Left ventricle myocardium inferior (tissue), 1 donor: ENCODE measurements at regions not wholly inside any gene's neighbourhood (a gene's known extent, or its start where the extent isn't known, plus 50 kb on each side); places are given as distances from the start of the nearest gene placed in this dataset.

ENCODE experiments used
- DNase-seq: peaks from one replicate; pipeline ENCODE4 v3.0.0-alpha.2; 2020
- H3K27ac ChIP-seq: fragments of 200-600 bp; replicated peaks from 2 replicates; pipeline ENCODE4 v1.8.0; 2021
- H3K27me3 ChIP-seq: fragments of 200-600 bp; 2 replicates; pipeline ENCODE4 v1.8.0; 2021; ENCODE audit warnings: low read depth
- H3K36me3 ChIP-seq: fragments of 200-600 bp; 2 replicates; pipeline ENCODE4 v1.8.0; 2021
- H3K4me1 ChIP-seq: fragments of 200-600 bp; 2 replicates; pipeline ENCODE4 v1.8.0; 2021
- H3K4me3 ChIP-seq: fragments of 200-600 bp; 2 replicates; pipeline ENCODE4 v1.8.0; 2021; ENCODE audit warnings: mild to moderate bottlenecking, moderate library complexity
- H3K9me3 ChIP-seq: fragments of 200-600 bp; replicated peaks from 2 replicates; pipeline ENCODE4 v1.8.0; 2021
- intact Hi-C: fragments of 100-400 bp; cut with micrococcal nuclease; formaldehyde crosslinking; loops from one replicate; pipeline ENCODE4 v1.11.0; 2022
- TF ChIP-seq, protein P1 (sequence below): fragments of 200-600 bp; IDR thresholded peaks from 2 replicates; pipeline ENCODE4 v1.8.0; 2021; ENCODE audit warnings: antibody characterized with exemption, mild to moderate bottlenecking, borderline replicate concordance
- donor health status: DM: no; HTN: yes; CAD: no; lungs with severe emphysema.

DNA sequence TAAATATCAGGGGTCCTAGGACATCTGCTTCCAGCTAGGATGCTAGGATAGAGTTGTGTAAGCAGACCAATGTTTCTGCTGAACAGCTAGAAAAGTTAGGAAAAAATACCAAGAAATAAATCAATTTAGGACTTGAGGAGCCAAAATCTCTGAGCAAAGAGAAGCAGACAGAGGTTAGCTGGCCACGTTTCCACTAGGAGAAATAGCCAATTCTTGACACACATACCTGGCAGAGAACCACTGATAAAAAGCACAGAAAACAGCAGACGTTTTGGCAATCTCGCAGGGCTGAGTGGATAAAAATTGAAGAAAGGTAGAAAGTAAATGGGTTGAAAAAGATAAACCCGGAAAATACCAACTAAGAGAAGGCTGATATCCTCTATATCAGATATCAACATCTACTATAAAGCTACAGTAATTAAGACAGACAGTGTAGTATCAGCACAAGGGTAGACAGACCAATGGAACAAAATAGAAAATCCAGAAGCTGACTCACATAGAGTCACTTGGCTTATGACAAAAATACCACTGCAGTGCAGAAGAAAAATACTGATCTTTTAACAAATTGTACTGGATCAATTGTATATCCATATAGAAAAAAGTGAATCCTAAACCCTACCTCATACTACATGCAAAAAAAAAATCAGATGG, 306.1 kb upstream of the KLHL29 start:
- TF ChIP-seq, protein P1, sequence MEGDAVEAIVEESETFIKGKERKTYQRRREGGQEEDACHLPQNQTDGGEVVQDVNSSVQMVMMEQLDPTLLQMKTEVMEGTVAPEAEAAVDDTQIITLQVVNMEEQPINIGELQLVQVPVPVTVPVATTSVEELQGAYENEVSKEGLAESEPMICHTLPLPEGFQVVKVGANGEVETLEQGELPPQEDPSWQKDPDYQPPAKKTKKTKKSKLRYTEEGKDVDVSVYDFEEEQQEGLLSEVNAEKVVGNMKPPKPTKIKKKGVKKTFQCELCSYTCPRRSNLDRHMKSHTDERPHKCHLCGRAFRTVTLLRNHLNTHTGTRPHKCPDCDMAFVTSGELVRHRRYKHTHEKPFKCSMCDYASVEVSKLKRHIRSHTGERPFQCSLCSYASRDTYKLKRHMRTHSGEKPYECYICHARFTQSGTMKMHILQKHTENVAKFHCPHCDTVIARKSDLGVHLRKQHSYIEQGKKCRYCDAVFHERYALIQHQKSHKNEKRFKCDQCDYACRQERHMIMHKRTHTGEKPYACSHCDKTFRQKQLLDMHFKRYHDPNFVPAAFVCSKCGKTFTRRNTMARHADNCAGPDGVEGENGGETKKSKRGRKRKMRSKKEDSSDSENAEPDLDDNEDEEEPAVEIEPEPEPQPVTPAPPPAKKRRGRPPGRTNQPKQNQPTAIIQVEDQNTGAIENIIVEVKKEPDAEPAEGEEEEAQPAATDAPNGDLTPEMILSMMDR, result no peak
- H3K4me3 ChIP-seq, result no peak overlapping the region
- peaks cover 13% of the 10 kb centered on the region for H3K9me3 ChIP-seq
- DNase-seq, result no peak
- H3K27ac ChIP-seq, result no peak overlapping the region
- intact Hi-C loops, result no loop called here
- H3K4me1 ChIP-seq, result no peaks in the 10 kb centered on the region
- H3K36me3 ChIP-seq, result no peaks in the 10 kb centered on the region
- peaks cover 13% of the 10 kb centered on the region for H3K27me3 ChIP-seq

DNA sequence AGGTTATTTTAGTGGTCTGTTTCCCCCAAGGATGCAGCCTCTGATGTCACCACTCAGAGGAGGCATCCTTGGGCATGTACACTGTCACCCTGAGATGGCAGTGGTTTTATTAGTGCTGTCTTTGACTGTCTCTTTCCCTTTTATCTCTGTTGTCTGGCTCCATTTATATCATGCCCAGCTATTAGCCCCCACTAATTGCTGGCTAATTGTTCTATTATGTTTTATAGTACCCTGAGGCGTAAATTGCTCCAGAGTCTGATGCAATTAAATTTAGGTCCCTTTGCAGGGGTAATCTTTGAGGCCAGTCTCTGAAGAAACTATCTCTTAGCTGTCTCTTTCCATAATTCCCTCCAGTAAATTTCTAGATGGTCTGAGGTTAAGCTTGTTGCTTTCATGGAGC, 301.0 kb upstream of the KLHL29 start:
- no peaks in the 10 kb centered on the region for H3K4me1 ChIP-seq
- intact Hi-C loops, result no loop called here
- H3K9me3 ChIP-seq, result peaks cover 13% of the 10 kb centered on the region
- no peak overlapping the region for H3K4me3 ChIP-seq
- peaks cover 9% of the 10 kb centered on the region for H3K27me3 ChIP-seq
- no peaks in the 10 kb centered on the region for H3K36me3 ChIP-seq
- no peak overlapping the region for H3K27ac ChIP-seq
- TF ChIP-seq, protein P1, result no peak
- no peak for DNase-seq

DNA sequence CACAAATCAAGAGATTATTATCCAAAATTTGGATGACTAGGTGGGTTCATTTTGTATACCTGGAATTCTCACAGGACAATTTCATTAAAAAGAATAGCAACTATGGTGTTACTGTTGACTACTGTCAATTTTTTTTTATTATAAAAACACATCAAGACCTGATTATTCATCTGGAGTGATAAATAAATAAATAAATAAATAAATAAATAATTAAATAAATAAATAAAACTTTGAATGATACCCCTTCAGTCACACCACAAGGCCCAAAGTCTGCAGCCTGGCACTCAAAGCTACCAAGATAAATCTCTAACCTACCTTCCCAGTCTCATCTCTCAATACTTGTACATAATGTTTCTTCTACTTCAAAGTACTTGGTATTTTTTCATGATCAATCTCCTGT, 294.0 kb upstream of the KLHL29 start:
- Histone ChIP-seq H3K36me3 (no peaks in the 10 kb centered on the region), H3K27ac (no peak overlapping the region), H3K27me3 (peaks cover 9% of the 10 kb centered on the region), H3K9me3 (no peaks in the 10 kb centered on the region), H3K4me1 (no peaks in the 10 kb centered on the region), H3K4me3 (no peak overlapping the region)
- TF ChIP-seq, protein P1, result no peak
- no peak for DNase-seq
- intact Hi-C loops, result no loop called here

DNA sequence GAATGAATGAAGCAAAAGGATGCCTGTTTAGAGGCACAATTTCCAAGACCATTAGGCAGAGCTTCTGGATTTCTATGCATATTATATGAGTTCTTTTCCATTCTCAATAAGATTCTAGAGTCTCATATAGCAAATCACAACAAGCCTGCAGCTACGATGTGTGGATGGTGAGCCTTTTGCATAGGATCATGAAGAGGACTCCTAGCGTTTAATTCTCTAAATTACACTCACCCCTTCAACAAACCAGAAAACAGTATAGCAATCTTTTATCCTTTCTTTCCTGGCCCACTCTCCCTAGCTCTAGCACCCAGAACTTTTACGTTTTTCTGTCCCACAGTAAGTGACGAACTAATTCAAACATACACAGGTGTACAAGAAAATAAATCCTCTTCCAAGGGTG, 293.1 kb upstream of the KLHL29 start:
- TF ChIP-seq, protein P1, result no peak
- no peak overlapping the region for H3K27ac ChIP-seq
- no peaks in the 10 kb centered on the region for H3K36me3 ChIP-seq
- H3K4me1 ChIP-seq, result no peaks in the 10 kb centered on the region
- H3K4me3 ChIP-seq, result no peak overlapping the region
- intact Hi-C loops, result no loop called here
- H3K9me3 ChIP-seq, result no peaks in the 10 kb centered on the region
- peaks cover 8% of the 10 kb centered on the region for H3K27me3 ChIP-seq
- DNase-seq, result no peak

DNA sequence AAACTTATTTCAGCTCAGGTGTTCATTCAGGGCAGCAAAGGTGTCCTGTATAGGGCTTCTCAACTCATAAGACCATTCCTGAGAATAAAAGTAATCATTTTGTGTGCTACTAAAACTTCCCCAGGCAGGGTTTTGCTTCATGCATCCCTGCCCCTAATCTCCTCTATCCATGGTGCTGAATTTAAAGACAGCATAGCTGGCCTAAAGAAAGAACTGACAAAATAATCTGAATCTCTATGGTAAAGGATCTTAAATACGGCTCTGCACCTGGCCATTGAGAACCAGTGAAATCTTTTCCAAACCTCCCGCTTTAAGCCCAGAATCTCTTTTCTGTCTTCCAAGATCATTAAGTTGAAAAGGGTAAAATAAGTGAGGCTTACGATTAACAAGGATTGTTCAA, 292.1 kb upstream of the KLHL29 start:
- DNase-seq, result no peak
- TF ChIP-seq, protein P1, result no peak
- no peaks in the 10 kb centered on the region for H3K36me3 ChIP-seq
- intact Hi-C loops, result no loop called here
- no peaks in the 10 kb centered on the region for H3K9me3 ChIP-seq
- H3K4me3 ChIP-seq, result no peak overlapping the region
- H3K4me1 ChIP-seq, result no peaks in the 10 kb centered on the region
- H3K27ac ChIP-seq, result no peak overlapping the region
- peaks cover 5% of the 10 kb centered on the region for H3K27me3 ChIP-seq
